SK-N-MC (cell line): ENCODE measurements at regions not wholly inside any gene's neighbourhood (a gene's known extent, or its start where the extent isn't known, plus 50 kb on each side); places are given as distances from the start of the nearest gene placed in this dataset.

ENCODE experiments used
- DNase-seq: peaks from one replicate; pipeline ENCODE4 v3.0.0-alpha.2; 2011; ENCODE audit warnings: low read depth, low spot score
- H3K27ac ChIP-seq: fragments of 200-600 bp; sonication (generic); 2 replicates; pipeline ENCODE4 v1.5.1; 2016; ENCODE audit warnings: mixed run types
- H3K36me3 ChIP-seq: fragments of 200-600 bp; sonication (generic); 2 replicates; pipeline ENCODE4 v1.6.1; 2017; ENCODE audit warnings: antibody characterized with exemption, low read length, mixed read lengths; ENCODE audit not compliant: insufficient read depth
- H3K4me3 ChIP-seq: fragments of 200-600 bp; sonication (generic); 2 replicates; pipeline ENCODE4 v1.5.1; 2016
- H3K9ac ChIP-seq: fragments of 200-600 bp; sonication (generic); 2 replicates; pipeline ENCODE4 v1.8.0; 2017; ENCODE audit warnings: mixed run types, mixed read lengths; ENCODE audit not compliant: insufficient read length
- H3K9me3 ChIP-seq: fragments of 200-600 bp; sonication (generic); 2 replicates; pipeline ENCODE4 v1.6.1; 2017; ENCODE audit warnings: low read depth, mild to moderate bottlenecking, antibody characterized with exemption, low read length, moderate library complexity, mixed read lengths
- EZH2 ChIP-seq: fragments of 200-600 bp; sonication (generic); IDR thresholded peaks from one replicate; pipeline ENCODE4 v1.6.1; 2017; ENCODE audit warnings: antibody characterized with exemption
- FOXP2 ChIP-seq: optimal IDR thresholded peaks from 2 replicates; pipeline ENCODE3; 2011; ENCODE audit warnings: mild to moderate bottlenecking, moderate library complexity; ENCODE audit not compliant: insufficient read depth; ENCODE audit errors: extremely low read length, control extremely low read depth
- POLR2AphosphoS5 ChIP-seq: IDR thresholded peaks from 2 replicates; pipeline ENCODE4 v1.6.1; 2012; ENCODE audit warnings: mild to moderate bottlenecking, low read depth, low read length, borderline replicate concordance

DNA sequence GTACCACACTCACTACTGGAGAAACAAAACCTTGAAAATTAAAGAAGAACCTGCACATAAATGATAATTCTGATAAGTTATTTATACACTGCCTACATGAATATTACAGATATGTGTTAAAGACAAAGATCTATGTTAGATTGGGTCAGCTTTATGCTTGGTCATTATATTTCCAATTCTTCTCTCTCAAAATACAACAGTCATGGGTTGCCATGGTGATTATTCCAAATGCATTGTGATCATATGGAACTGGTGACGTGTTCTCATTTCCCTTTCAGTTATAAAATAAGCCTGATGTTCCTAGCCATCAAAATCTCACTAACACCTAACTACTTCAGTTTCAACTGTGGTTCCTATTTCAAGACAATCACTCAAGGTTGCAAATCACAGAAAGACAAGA, 1416.4 kb downstream of the UQCRFS1 start:
- no peak overlapping the region for H3K4me3 ChIP-seq
- TF ChIP-seq EZH2 (no peak), FOXP2 (no peak), POLR2AphosphoS5 (no peak)
- H3K36me3 ChIP-seq, result peaks cover 8% of the 10 kb centered on the region; the same call in 1 of the 2 replicates

GRCh38 chr19:27796073-27796472, 1416.9 kb downstream of the UQCRFS1 start:
- Histone ChIP-seq H3K4me3 (no peak overlapping the region), H3K27ac (no peak overlapping the region), H3K9me3 (peaks cover 3% of the 10 kb centered on the region; the same call in 1 of the 2 replicates), H3K9ac (no peak overlapping the region), H3K36me3 (peaks cover 13% of the 10 kb centered on the region)
- DNase-seq, result no peak
- no peak for TF ChIP-seq POLR2AphosphoS5
- no peak for TF ChIP-seq EZH2
- no peak for TF ChIP-seq FOXP2

More for the DNA sequence above, 1416.4 kb downstream of the UQCRFS1 start:
- H3K9ac ChIP-seq, result no peak overlapping the region
- no peaks in the 10 kb centered on the region for H3K9me3 ChIP-seq
- no peak for DNase-seq
- no peak overlapping the region for H3K27ac ChIP-seq

- no peak for DNase-seq
- Histone ChIP-seq H3K27ac (no peak overlapping the region), H3K9me3 (peaks cover 9% of the 10 kb centered on the region; the same call in 1 of the 2 replicates), H3K4me3 (no peak overlapping the region; the same call in 1 of the 2 replicates), H3K9ac (no peak overlapping the region), H3K36me3 (peaks cover 20% of the 10 kb centered on the region)
- TF ChIP-seq POLR2AphosphoS5 (no peak), EZH2 (no peak), FOXP2 (no peak)
Observed at GRCh38 chr19:27795369-27795768, 1417.6 kb downstream of the UQCRFS1 start.

- H3K27ac ChIP-seq, result no peak overlapping the region
- peak overlapping the region; percentile 95 for H3K9ac ChIP-seq
- H3K36me3 ChIP-seq, result peaks cover 20% of the 10 kb centered on the region
- peak overlapping the region; percentile 100 for H3K4me3 ChIP-seq
- no peak for DNase-seq
- H3K9me3 ChIP-seq, result peaks cover 9% of the 10 kb centered on the region; the same call in 1 of the 2 replicates
- TF ChIP-seq EZH2 (no peak), FOXP2 (no peak), POLR2AphosphoS5 (no peak)
Observed at GRCh38 chr19:27794494-27795042, 1418.4 kb downstream of the UQCRFS1 start.

- TF ChIP-seq POLR2AphosphoS5 (peak; percentile 71), FOXP2 (peak; percentile 64), EZH2 (no peak)
- peak; percentile 42 for DNase-seq
- peak overlapping the region; percentile 100 for H3K4me3 ChIP-seq
- peaks cover 20% of the 10 kb centered on the region for H3K36me3 ChIP-seq
- peak overlapping the region; percentile 95 for H3K9ac ChIP-seq
- H3K9me3 ChIP-seq, result peaks cover 9% of the 10 kb centered on the region; the same call in 1 of the 2 replicates
- H3K27ac ChIP-seq, result peak overlapping the region; percentile 93
Observed at GRCh38 chr19:27793644-27794493, 1419.1 kb downstream of the UQCRFS1 start.

GRCh38 chr19:27793128-27793643, 1419.8 kb downstream of the UQCRFS1 start:
- peaks cover 20% of the 10 kb centered on the region for H3K36me3 ChIP-seq
- peak overlapping the region; percentile 93 for H3K27ac ChIP-seq
- peak overlapping the region; percentile 95 for H3K9ac ChIP-seq
- TF ChIP-seq POLR2AphosphoS5 (peak; percentile 41; the same call in 1 of the 2 replicates), FOXP2 (no peak)
- peak; percentile 39 for DNase-seq
- H3K4me3 ChIP-seq, result peak overlapping the region; percentile 100
- peaks cover 9% of the 10 kb centered on the region; the same call in 1 of the 2 replicates for H3K9me3 ChIP-seq

GRCh38 chr19:27792576-27793127, 1420.3 kb downstream of the UQCRFS1 start:
- Histone ChIP-seq H3K9me3 (peaks cover 9% of the 10 kb centered on the region; the same call in 1 of the 2 replicates), H3K4me3 (peak overlapping the region; percentile 100), H3K9ac (peak overlapping the region; percentile 95), H3K27ac (peak overlapping the region; percentile 93), H3K36me3 (peaks cover 16% of the 10 kb centered on the region)
- TF ChIP-seq FOXP2, result no peak
- TF ChIP-seq EZH2, result no peak
- no peak for TF ChIP-seq POLR2AphosphoS5
- DNase-seq, result no peak
